OCI-LY7 (cell line): ENCODE measurements at regions not wholly inside any gene's neighbourhood (a gene's known extent, or its start where the extent isn't known, plus 50 kb on each side); places are given as distances from the start of the nearest gene placed in this dataset.

Experiments used
- EZH2phosphoT487 ChIP-seq: fragments of 200-600 bp; sonication (generic); IDR thresholded peaks from 2 replicates; pipeline ENCODE4 v1.6.1; 2018; ENCODE audit warnings: low read depth, borderline replicate concordance, mild to moderate bottlenecking, mixed run types, antibody characterized with exemption, low read length, moderate library complexity, mixed read lengths
- TF ChIP-seq, protein P1 (sequence below): fragments of 200-600 bp; sonication (generic); conservative IDR thresholded peaks from 2 replicates; pipeline ENCODE4 v1.5.1; 2014; ENCODE audit warnings: mild to moderate bottlenecking, antibody characterized with exemption, low read length, moderate library complexity, mixed read lengths

DNA sequence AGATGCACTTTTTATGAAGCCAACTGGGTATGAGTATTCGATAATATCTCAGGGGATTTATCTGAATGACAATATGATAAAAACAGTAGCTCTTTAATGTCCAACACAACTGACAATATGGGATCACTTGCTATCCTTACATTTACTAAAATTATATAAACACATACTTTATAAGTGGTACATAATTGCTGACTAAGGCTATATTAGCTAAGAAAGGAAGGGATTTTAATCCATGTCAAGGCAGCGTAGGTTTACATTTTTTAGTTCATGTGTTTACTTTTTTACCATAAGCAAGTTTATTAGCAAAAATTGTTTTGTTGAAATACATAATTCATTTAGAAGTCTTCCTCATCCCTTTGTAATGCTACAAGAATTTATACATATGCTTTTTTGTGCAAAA is 796.2 kb downstream of the TLE1 start:
- TF ChIP-seq, protein P1, sequence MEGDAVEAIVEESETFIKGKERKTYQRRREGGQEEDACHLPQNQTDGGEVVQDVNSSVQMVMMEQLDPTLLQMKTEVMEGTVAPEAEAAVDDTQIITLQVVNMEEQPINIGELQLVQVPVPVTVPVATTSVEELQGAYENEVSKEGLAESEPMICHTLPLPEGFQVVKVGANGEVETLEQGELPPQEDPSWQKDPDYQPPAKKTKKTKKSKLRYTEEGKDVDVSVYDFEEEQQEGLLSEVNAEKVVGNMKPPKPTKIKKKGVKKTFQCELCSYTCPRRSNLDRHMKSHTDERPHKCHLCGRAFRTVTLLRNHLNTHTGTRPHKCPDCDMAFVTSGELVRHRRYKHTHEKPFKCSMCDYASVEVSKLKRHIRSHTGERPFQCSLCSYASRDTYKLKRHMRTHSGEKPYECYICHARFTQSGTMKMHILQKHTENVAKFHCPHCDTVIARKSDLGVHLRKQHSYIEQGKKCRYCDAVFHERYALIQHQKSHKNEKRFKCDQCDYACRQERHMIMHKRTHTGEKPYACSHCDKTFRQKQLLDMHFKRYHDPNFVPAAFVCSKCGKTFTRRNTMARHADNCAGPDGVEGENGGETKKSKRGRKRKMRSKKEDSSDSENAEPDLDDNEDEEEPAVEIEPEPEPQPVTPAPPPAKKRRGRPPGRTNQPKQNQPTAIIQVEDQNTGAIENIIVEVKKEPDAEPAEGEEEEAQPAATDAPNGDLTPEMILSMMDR, result no peak
- no peak for TF ChIP-seq EZH2phosphoT487
